ENCODE measurements at regions not wholly inside any gene's neighbourhood (a gene's known extent, or its start where the extent isn't known, plus 50 kb on each side); places are given as distances from the start of the nearest gene placed in this dataset.
"Not testable (repeated sequence)": the region's sequence is repeated elsewhere in the genome, so short reads cannot be mapped to it uniquely, and the experiment has no call there.

- not testable (repeated sequence) for TF ChIP-seq EZH2, CTCF (IDR thresholded peaks at IDR 0.05)
Observed at GRCh38 chr5:43824325-43824964, 221.5 kb downstream of the NNT start.

Measured in neural progenitor cell (in vitro differentiated cells).